ENCODE measurements at regions not wholly inside any gene's neighbourhood (a gene's known extent, or its start where the extent isn't known, plus 50 kb on each side); places are given as distances from the start of the nearest gene placed in this dataset.
"Not testable (repeated sequence)": the region's sequence is repeated elsewhere in the genome, so short reads cannot be mapped to it uniquely, and the experiment has no call there.

- DNase-seq = no peak
Observed at GRCh38 chr6:139446768-139447655, 72.6 kb upstream of the CITED2 start.

- no peak for DNase-seq
Observed at GRCh38 chr6:139446138-139446715, 71.8 kb upstream of the CITED2 start.

- not testable (repeated sequence) for DNase-seq
Observed at GRCh38 chr6:139444273-139444787, 69.9 kb upstream of the CITED2 start.

- DNase-seq = no peak
Observed at GRCh38 chr6:139443231-139444112, 69.0 kb upstream of the CITED2 start.

- DNase-seq = no peak
Observed at GRCh38 chr6:139442188-139442671, 67.8 kb upstream of the CITED2 start.

DNA sequence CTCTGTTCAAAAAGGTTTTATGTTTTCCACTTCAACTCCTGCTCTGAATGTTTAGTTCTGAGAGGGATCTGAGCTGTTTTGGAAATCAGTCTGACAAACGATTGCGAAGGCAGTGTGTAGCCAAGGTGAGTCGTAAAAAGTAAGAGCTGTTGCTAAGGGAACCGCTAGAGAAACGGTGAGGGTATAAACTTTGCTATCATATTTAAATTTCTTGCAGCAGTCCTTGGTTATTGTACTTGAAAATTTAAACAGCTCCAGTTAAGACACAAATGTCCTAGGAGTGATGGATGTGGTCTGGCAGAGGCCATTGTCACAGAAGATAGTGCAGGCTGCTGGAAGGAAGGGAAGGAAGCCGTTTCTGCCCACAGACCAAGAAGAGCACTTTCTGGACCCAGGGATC lies 64.9 kb upstream of the CITED2 start:
- no peak for DNase-seq

DNA sequence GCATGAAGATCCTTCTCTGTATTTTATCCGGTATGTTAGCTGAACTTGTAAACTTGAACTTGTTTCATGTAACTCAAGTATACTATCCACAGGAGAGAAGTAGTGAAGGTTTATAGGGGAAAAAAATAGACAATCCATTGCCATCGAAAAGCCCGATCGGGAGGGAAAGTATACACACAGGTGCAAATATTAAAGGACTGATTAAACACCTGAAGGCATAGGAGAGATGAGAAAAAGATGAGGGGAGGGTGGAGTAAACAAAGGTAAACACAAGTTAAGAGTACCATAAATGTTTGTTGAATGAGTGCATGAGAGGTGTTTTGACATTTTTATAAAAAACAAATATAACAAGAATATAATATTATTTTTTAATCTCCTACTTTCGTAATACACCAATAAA lies 64.3 kb upstream of the CITED2 start:
- DNase-seq = no peak

- DNase-seq = no peak
Observed at GRCh38 chr6:139436957-139437348, 62.5 kb upstream of the CITED2 start.

DNA sequence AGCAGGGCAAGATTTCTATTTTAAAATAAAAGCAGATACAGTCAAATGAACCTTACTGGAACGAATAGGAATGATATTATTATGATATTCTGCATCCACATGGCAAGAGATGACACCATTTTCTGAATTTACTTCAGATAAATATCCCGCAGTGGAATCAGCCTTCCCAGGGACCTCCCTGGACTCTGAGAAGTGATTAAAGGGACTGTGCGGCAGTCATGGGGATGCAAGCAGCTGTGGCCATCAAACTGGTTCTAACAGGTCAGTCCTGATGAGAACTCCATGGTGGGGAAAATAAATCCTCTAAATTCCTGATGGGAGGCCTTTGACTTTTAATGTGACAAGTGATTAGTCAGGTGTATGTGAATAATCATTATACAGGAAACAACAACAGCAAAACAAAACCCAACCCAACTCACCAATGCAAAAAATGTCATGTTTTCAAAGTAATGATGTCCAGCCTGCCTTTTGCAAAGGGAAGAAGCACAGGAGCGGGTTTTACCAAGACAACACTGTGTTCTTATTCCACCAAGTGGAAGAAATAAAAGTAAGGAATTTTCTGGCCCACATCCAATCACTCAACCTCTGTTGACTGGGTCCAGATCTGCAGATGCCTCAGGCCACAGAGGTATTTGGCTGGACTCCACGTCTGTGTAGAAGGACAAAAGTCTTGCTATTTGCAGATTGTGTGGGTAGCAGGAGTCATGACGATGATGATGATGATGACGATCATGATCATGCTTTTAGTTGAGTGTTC lies 61.9 kb upstream of the CITED2 start:
- no peak for DNase-seq

GRCh38 chr6:139433631-139434419 lies 59.4 kb upstream of the CITED2 start:
- DNase-seq = no peak

GRCh38 chr6:139431602-139431956 lies 57.1 kb upstream of the CITED2 start:
- DNase-seq = no peak

DNA sequence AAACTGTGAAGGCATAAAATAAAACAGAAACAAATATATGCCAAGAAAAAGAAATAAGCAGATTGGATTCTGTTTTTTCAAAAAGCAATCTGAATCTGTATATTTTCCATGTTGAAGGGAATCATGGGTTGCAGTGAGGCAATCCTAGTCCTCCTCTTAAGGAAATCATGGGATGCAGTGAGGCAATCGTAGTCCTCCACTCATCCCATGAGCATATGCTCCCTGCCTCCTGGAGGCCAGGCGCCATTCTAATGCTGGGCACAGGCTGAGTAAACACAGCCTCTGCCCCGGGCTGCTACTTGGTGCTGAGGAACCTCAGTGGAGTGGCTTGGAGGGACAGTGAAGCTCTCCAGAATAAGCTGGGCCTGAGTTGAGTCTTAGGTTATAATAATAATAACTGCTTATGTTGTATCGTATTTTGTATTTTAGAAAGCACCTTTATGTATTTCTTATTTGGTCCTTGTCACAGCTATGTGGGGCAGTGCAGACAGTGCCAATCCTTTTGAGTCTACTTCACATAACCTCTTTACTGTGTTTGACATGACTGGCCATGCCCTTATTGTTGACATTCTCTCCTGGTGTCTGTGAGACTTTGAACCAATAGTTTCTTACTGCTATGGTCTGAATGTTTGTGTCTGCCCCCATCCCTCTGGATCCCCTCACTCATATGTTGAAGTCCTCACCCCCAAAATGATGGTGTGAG lies 56.6 kb upstream of the CITED2 start:
- DNase-seq = no peak

DNA sequence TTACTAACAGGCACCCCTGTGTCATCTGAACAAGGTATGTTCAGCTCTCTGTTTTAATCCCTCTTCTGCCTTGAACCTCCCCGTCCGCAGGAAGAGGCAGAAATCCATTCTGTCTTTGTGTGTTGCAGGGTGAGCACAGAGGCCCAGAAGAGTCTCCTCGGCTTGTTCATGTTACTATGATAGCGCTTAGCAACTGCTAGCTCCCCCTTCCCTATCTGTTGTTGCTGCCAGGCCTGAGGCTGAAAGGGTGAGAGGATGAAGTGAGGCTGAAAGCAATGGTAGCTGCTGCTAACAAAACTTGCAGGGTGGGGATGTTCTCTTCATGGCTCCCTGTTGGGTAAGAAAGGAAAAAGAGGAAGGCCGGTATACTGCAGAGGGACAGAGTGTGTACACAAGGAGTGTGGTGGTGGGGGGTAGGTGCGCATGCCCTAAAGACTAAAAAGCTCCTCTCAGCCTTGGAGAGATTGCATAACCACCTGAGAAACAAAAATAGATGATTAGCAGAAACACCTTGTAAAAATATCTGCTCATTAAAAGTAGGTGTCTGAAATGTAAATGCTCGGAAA lies 55.2 kb upstream of the CITED2 start:
- DNase-seq = no peak

DNA sequence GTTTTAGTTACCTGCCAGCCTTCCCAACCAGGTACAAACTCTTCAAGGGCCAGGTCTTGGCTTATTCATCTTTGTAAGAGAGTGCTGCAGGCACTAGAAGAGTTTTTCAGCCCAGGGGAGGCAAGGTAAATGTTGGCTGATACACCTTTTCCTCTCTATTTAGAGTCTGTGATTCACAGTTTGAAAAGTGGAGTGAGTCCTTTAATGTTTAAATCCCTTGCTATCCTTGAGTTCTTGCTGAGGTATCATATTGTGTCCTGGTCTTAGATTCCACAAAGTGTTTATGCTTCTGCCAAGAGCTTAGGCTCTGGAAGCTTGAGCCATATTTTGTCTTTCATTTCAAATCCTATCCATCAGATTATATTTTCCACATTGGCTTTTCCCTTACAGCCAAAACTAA lies 52.8 kb upstream of the CITED2 start:
- DNase-seq = no peak

GRCh38 chr6:139426795-139427194 lies 52.3 kb upstream of the CITED2 start:
- DNase-seq = no peak

- DNase-seq = no peak
Observed at GRCh38 chr6:139425780-139426179, 51.3 kb upstream of the CITED2 start.

DNA sequence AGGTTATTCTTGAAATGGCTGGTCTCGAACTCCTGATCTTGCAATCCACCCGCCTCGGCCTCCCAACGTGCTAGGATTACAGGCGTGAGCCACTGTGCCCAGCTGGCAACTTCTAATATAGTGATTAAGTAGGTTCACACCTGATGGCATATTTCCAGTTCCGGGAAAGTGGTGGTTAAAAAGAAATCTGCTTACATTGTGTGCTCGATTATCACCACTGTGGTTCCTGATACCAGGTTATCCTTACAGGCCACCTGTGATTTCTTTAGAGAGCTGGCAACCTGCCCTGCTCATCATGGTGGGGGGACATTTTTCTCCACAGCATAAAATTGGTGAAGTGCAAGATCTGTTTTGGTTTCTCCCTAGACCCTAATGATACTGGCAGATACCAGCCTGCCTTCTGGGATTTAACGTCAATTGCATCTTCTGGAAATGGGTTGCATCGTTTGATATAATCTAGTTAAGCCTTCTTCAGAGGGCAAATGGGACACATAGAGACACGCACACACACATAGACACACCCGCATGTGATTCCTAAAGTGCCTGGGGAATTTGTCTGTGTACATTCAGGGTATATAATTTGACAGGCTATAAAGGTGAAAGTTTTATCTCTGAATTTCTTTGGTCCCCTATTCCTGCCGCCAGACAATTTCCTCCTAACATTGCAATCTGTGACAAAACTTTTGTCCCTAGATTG lies 49.7 kb upstream of the CITED2 start:
- no peak for DNase-seq
